ENCODE measurements at regions not wholly inside any gene's neighbourhood (a gene's known extent, or its start where the extent isn't known, plus 50 kb on each side); places are given as distances from the start of the nearest gene placed in this dataset.

GRCh38 chr9:78830301-78830700, 533.4 kb downstream of the PSAT1 start:
- H3K4me3 Mint-ChIP-seq, result no peak overlapping the region
- peaks cover 10% of the 10 kb centered on the region for H3K27me3 Mint-ChIP-seq
- H3K27ac Mint-ChIP-seq, result no peak overlapping the region
- no peaks in the 10 kb centered on the region for H3K36me3 Mint-ChIP-seq
- H3K9me3 Mint-ChIP-seq (ENCODE audit: low read depth), result no peaks in the 10 kb centered on the region
- no peaks in the 10 kb centered on the region for H3K4me1 Mint-ChIP-seq (ENCODE audit: low read depth)

DNA sequence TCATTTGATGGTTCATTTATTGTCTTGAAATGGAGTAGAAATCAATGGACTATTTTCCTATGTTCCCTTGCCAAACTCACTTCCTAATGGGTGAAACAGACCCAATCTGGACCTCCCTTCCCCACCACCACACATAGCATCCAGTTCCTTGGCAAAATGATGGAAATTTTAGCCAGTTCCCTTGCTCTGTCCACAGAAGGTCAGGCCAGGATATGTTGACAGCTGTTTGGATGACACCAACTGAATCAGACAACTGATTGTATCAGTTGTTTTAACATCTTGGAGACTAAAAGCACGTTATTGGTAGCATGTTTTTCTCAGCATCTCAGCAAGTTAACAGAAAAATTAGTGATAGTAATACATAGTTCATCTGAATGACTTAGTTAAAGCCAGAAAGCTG, 534.8 kb downstream of the PSAT1 start:
- Mint-ChIP-seq H3K9me3 (ENCODE audit: low read depth) (no peaks in the 10 kb centered on the region), H3K27ac (no peak overlapping the region), H3K36me3 (no peaks in the 10 kb centered on the region), H3K4me1 (ENCODE audit: low read depth) (no peaks in the 10 kb centered on the region), H3K27me3 (peaks cover 7% of the 10 kb centered on the region), H3K4me3 (no peak overlapping the region)

GRCh38 chr9:78835928-78836450, 539.1 kb downstream of the PSAT1 start:
- Mint-ChIP-seq H3K4me3 (no peak overlapping the region), H3K27ac (no peak overlapping the region), H3K27me3 (peaks cover 6% of the 10 kb centered on the region), H3K4me1 (ENCODE audit: low read depth) (no peaks in the 10 kb centered on the region), H3K9me3 (ENCODE audit: low read depth) (no peaks in the 10 kb centered on the region), H3K36me3 (no peaks in the 10 kb centered on the region)

DNA sequence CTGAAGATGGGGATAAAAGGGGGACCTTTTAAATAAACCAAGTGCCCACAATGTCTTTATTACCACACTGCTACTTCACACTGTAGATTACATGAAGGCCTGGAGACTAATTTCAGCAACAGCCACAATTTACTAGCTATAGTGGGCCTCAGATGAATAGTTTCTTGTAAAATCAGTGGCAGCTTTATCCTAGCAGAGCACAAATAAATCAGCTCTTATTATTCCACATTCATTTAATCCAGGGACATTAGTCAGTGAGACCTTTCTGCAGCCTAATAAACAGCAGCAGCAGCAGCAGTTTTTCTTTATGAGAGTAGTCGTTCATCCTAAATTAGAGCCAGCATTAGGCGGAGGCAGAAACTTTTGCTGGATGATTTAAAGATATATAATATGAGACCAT, 542.3 kb downstream of the PSAT1 start:
- Mint-ChIP-seq H3K27ac (no peak overlapping the region), H3K4me1 (ENCODE audit: low read depth) (no peaks in the 10 kb centered on the region), H3K36me3 (no peaks in the 10 kb centered on the region), H3K27me3 (peaks cover 4% of the 10 kb centered on the region), H3K9me3 (ENCODE audit: low read depth) (no peaks in the 10 kb centered on the region), H3K4me3 (no peak overlapping the region)

GRCh38 chr9:78848061-78848460, 551.1 kb downstream of the PSAT1 start:
- no peaks in the 10 kb centered on the region for H3K4me1 Mint-ChIP-seq (ENCODE audit: low read depth)
- no peak overlapping the region for H3K4me3 Mint-ChIP-seq
- H3K36me3 Mint-ChIP-seq, result no peaks in the 10 kb centered on the region
- no peak overlapping the region for H3K27ac Mint-ChIP-seq
- H3K9me3 Mint-ChIP-seq (ENCODE audit: low read depth), result no peaks in the 10 kb centered on the region
- H3K27me3 Mint-ChIP-seq, result no peaks in the 10 kb centered on the region

- no peak overlapping the region for H3K4me3 Mint-ChIP-seq
- H3K36me3 Mint-ChIP-seq, result no peaks in the 10 kb centered on the region
- no peak overlapping the region for H3K27ac Mint-ChIP-seq
- peaks cover 4% of the 10 kb centered on the region for H3K27me3 Mint-ChIP-seq
- H3K4me1 Mint-ChIP-seq (ENCODE audit: low read depth), result no peaks in the 10 kb centered on the region
- H3K9me3 Mint-ChIP-seq (ENCODE audit: low read depth), result no peaks in the 10 kb centered on the region
Observed at GRCh38 chr9:78856144-78856543, 559.2 kb downstream of the PSAT1 start.

GRCh38 chr9:78856781-78857180, 559.9 kb downstream of the PSAT1 start:
- Mint-ChIP-seq H3K9me3 (ENCODE audit: low read depth) (no peaks in the 10 kb centered on the region), H3K4me3 (no peak overlapping the region), H3K36me3 (no peaks in the 10 kb centered on the region), H3K27me3 (peaks cover 4% of the 10 kb centered on the region), H3K4me1 (ENCODE audit: low read depth) (no peaks in the 10 kb centered on the region), H3K27ac (no peak overlapping the region)

- Mint-ChIP-seq H3K27me3 (peaks cover 4% of the 10 kb centered on the region), H3K36me3 (no peaks in the 10 kb centered on the region), H3K27ac (no peak overlapping the region), H3K4me3 (no peak overlapping the region), H3K4me1 (ENCODE audit: low read depth) (no peaks in the 10 kb centered on the region), H3K9me3 (ENCODE audit: low read depth) (no peaks in the 10 kb centered on the region)
Observed at GRCh38 chr9:78857373-78858225, 560.7 kb downstream of the PSAT1 start.

GRCh38 chr9:78858266-78858665, 561.3 kb downstream of the PSAT1 start:
- Mint-ChIP-seq H3K4me1 (ENCODE audit: low read depth) (no peaks in the 10 kb centered on the region), H3K36me3 (no peaks in the 10 kb centered on the region), H3K27ac (no peak overlapping the region), H3K27me3 (peaks cover 4% of the 10 kb centered on the region), H3K9me3 (ENCODE audit: low read depth) (no peaks in the 10 kb centered on the region), H3K4me3 (no peak overlapping the region)

GRCh38 chr9:78860801-78861475, 564.0 kb downstream of the PSAT1 start:
- no peak overlapping the region for H3K27ac Mint-ChIP-seq
- H3K36me3 Mint-ChIP-seq, result no peaks in the 10 kb centered on the region
- no peaks in the 10 kb centered on the region for H3K4me1 Mint-ChIP-seq (ENCODE audit: low read depth)
- H3K4me3 Mint-ChIP-seq, result no peak overlapping the region
- H3K9me3 Mint-ChIP-seq (ENCODE audit: low read depth), result no peaks in the 10 kb centered on the region
- no peaks in the 10 kb centered on the region for H3K27me3 Mint-ChIP-seq

- no peak overlapping the region for H3K27ac Mint-ChIP-seq
- H3K4me3 Mint-ChIP-seq, result no peak overlapping the region
- H3K36me3 Mint-ChIP-seq, result no peaks in the 10 kb centered on the region
- no peaks in the 10 kb centered on the region for H3K9me3 Mint-ChIP-seq (ENCODE audit: low read depth)
- no peaks in the 10 kb centered on the region for H3K4me1 Mint-ChIP-seq (ENCODE audit: low read depth)
- no peaks in the 10 kb centered on the region for H3K27me3 Mint-ChIP-seq
Observed at GRCh38 chr9:78863531-78863930, 566.6 kb downstream of the PSAT1 start.

- Mint-ChIP-seq H3K27me3 (no peaks in the 10 kb centered on the region), H3K27ac (no peak overlapping the region), H3K4me1 (ENCODE audit: low read depth) (no peaks in the 10 kb centered on the region), H3K36me3 (no peaks in the 10 kb centered on the region), H3K4me3 (no peak overlapping the region), H3K9me3 (ENCODE audit: low read depth) (no peaks in the 10 kb centered on the region)
Observed at GRCh38 chr9:78865737-78866136, 568.8 kb downstream of the PSAT1 start.

DNA sequence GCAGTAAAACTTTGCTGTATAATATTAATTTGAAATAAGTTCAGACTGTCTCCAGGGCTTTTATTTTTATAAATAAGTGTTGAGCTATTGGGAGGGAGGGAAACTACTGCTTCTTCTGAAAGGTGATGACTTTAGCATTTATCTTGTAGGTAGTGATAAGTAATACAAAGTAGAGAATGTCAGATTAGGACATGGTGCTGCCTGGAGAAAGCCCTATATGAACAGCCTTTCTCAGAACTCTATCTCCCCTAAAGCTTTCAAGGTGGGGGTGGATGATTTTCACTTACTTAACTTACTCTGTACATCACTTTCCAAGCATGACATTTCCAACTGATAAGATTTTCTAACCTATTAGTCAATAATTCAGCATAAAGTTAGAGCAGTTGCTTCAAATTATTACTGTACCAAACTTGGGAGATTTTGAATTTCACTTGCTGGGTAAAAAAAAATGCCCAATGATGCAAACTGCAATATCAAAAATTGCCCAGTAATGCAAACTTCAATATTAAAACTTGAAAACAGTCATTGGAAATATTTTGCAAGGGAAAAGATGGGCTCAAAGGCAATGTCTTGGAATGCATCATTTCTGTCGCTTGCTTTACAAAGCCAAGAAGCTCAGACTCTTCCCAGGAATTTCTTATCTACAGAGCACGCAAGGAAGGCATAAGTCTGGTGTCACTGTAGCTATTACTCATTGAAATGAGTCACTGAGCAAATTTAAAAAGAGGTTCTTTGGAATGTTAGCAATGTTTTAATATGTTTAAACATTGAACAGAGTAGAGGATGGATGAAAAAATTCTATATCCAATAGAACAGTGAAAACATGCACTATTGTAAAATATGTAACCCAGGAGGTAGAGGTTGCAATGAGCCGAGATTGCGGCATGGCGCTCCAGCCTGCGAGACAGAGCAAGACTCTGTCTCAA, 569.5 kb downstream of the PSAT1 start:
- H3K4me3 Mint-ChIP-seq, result no peak overlapping the region
- H3K27me3 Mint-ChIP-seq, result no peaks in the 10 kb centered on the region
- no peaks in the 10 kb centered on the region for H3K9me3 Mint-ChIP-seq (ENCODE audit: low read depth)
- H3K27ac Mint-ChIP-seq, result no peak overlapping the region
- H3K4me1 Mint-ChIP-seq (ENCODE audit: low read depth), result no peaks in the 10 kb centered on the region
- no peaks in the 10 kb centered on the region for H3K36me3 Mint-ChIP-seq

DNA sequence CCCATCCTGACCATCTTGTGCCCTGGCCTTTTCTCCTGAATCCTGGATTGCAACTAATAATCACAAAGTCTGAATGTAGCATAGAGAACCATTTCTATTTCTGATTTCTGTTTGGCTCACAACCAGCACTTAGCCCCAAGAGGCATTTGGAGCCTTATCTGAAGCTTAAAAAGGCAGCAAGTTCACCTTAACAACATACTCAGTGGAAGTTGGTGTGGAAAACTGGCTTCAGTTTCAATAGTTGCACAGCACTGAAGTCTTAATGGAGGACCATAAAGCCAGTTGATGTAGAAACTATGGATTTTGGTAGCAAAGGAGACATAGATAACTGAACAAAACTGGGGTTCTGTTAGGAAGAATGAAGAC, 574.1 kb downstream of the PSAT1 start:
- Mint-ChIP-seq H3K36me3 (no peaks in the 10 kb centered on the region), H3K9me3 (ENCODE audit: low read depth) (peaks cover 6% of the 10 kb centered on the region), H3K4me1 (ENCODE audit: low read depth) (no peaks in the 10 kb centered on the region), H3K27ac (no peak overlapping the region), H3K4me3 (no peak overlapping the region), H3K27me3 (no peaks in the 10 kb centered on the region)
